ENCODE measurements at regions not wholly inside any gene's neighbourhood (a gene's known extent, or its start where the extent isn't known, plus 50 kb on each side); places are given as distances from the start of the nearest gene placed in this dataset.
"Not testable (repeated sequence)": the region's sequence is repeated elsewhere in the genome, so short reads cannot be mapped to it uniquely, and the experiment has no call there.

DNA sequence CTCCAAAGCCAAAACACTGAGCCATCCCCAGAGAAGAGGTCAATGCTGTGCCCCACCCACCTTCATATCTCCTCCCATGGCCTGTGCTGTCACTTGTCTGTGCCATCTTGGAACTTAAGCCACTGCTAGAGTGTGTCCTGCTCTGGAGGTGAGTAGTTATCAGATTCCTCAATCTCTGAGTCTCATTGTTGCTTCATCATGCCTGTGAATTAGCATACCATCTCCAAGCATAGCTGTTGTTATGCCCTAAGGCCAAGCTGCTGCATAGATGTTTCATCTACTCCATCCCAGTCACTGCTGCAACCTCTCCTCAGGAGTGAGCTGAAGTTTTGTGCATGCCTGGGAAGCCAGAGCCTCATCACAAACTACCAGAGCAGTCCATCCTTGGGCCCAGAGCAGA lies 349.0 kb downstream of the ZWINT start:
- in situ Hi-C loops (cut with MboI; ENCODE audit: low pct_unique_long_range_greater_than_20kb, low sequenced_read_pairs, unreplicated experiment) = no loop called here
- DNase-seq (ENCODE audit: low spot score) = no peak
- no peak for TF ChIP-seq CTCF (IDR thresholded peaks at IDR 0.05; ENCODE audit: extremely low read depth, insufficient read depth, missing control alignments)

DNA sequence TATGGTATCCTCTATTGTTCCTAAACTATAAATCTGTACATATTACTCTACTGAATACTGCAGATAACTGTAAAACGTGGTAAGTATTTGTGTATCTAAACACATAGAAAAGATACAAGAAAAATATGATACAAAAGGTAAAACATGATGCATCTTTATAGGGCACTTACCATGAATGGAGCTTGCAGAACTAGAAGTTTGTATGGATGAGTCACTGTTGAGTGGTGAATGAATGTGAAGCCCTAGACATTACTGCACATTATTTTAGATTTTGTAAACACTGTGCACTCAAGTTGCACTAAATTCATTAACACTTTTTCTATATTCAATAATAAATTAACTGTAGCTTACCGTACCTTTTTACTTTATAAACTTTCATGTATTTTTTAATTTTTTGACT lies 357.5 kb downstream of the ZWINT start:
- TF ChIP-seq CTCF (IDR thresholded peaks at IDR 0.05; ENCODE audit: extremely low read depth, insufficient read depth, missing control alignments) = no peak
- in situ Hi-C loops (cut with MboI; ENCODE audit: low pct_unique_long_range_greater_than_20kb, low sequenced_read_pairs, unreplicated experiment) = no loop called here
- no peak for DNase-seq (ENCODE audit: low spot score)

DNA sequence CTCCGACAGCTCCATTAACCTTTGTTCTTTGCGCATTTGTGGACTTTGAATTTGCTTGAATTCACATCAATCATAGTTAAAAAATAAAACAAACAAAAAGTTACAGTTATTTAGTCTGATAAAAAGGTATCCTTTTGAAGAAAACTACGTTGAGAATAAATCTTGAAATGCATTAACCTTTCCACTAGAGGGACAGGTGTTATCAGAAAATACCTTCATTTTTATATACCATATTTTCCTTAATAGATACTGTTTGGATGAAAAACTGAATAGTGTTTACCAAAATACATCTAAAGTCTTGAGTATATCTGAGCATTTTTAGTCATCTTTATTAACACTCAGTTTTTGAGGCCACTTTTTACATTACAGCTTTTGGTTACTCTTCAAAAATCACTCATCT lies 371.9 kb downstream of the ZWINT start:
- no peak for DNase-seq (ENCODE audit: low spot score)
- in situ Hi-C loops (cut with MboI; ENCODE audit: low pct_unique_long_range_greater_than_20kb, low sequenced_read_pairs, unreplicated experiment) = no loop called here
- TF ChIP-seq CTCF (IDR thresholded peaks at IDR 0.05; ENCODE audit: extremely low read depth, insufficient read depth, missing control alignments) = no peak

GRCh38 chr10:55979203-55979602 lies 381.9 kb downstream of the ZWINT start:
- in situ Hi-C loops (cut with MboI; ENCODE audit: low pct_unique_long_range_greater_than_20kb, low sequenced_read_pairs, unreplicated experiment) = no loop called here
- DNase-seq (ENCODE audit: low spot score) = no peak
- no peak for TF ChIP-seq CTCF (IDR thresholded peaks at IDR 0.05; ENCODE audit: extremely low read depth, insufficient read depth, missing control alignments)

DNA sequence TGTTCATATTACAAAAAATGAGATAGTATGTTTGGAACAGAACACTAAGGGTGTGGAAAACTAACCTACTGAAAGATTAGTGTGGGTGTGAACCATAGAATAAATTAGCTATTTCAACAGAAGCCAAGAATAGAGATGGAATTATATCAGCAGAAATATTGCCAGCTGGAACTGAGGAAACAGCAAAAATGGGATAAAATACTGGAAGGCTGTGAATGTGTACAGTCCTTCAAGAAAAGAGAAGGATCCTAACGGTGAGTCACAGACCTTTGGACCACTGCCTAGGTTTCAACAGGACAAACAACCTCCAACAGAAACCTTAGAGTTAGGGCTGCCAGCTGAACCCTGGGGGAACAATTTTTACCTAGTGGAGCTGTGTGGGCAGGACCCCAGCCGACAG lies 395.0 kb downstream of the ZWINT start:
- in situ Hi-C loops (cut with MboI; ENCODE audit: low pct_unique_long_range_greater_than_20kb, low sequenced_read_pairs, unreplicated experiment) = no loop called here
- DNase-seq (ENCODE audit: low spot score) = no peak

DNA sequence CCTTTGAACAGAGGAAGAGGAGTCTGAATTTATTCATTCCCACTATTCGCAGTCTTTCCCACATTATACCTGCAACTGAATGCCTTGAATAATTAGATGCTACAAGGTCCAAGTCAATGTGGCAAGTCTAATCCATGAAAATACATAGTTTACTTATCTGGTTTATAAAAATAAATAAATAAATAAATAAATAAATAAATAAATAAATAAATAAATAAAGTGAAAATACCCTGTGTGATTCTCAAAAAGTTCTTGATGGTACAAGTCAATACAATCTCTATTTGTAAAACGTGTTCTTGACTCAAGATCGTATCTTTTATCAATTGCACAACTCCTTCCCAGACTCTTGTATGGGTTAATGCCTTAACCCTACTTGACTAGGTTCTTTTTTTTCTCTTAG lies 417.7 kb downstream of the ZWINT start:
- in situ Hi-C loops (cut with MboI; ENCODE audit: low pct_unique_long_range_greater_than_20kb, low sequenced_read_pairs, unreplicated experiment) = no loop called here
- TF ChIP-seq CTCF (IDR thresholded peaks at IDR 0.05; ENCODE audit: extremely low read depth, insufficient read depth, missing control alignments) = no peak
- DNase-seq (ENCODE audit: low spot score) = no peak

More for the DNA sequence above, 395.0 kb downstream of the ZWINT start:
- no peak for TF ChIP-seq CTCF (IDR thresholded peaks at IDR 0.05; ENCODE audit: extremely low read depth, insufficient read depth, missing control alignments)

GRCh38 chr10:55929291-55929690 lies 431.8 kb downstream of the ZWINT start:
- in situ Hi-C loops (cut with MboI; ENCODE audit: low pct_unique_long_range_greater_than_20kb, low sequenced_read_pairs, unreplicated experiment) = no loop called here

GRCh38 chr10:55899472-55900147 lies 461.4 kb downstream of the ZWINT start:
- DNase-seq (ENCODE audit: low spot score); in situ Hi-C loops (cut with MboI; ENCODE audit: low pct_unique_long_range_greater_than_20kb, low sequenced_read_pairs, unreplicated experiment): not testable (repeated sequence)

More at GRCh38 chr10:55929291-55929690, 431.8 kb downstream of the ZWINT start:
- TF ChIP-seq CTCF (IDR thresholded peaks at IDR 0.05; ENCODE audit: extremely low read depth, insufficient read depth, missing control alignments) = no peak
- DNase-seq (ENCODE audit: low spot score) = no peak

Data from GM13977 (cell line).